ENCODE measurements at regions not wholly inside any gene's neighbourhood (a gene's known extent, or its start where the extent isn't known, plus 50 kb on each side); places are given as distances from the start of the nearest gene placed in this dataset.
A peak's percentile ranks its signal among the peaks of the same experiment; 100 is the strongest.

DNA sequence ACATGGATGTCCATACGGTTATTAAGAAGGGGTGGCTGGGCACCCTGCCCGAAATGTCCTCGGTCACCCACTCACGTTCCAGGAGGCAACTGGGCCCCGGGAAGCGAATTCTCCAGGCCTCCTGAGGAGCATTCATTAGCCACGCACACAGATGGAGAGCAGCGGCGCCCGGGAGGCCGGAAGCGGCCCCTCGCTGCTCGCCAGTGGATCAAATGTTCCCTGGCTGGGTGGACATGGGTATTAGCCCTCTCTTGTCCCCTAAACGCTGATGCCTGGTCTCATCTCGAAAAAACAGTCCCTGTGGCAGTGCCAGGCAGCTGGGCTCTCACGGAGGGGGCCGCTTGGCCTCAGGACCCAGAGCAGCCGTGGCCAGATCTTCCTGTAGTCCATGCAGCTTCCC lies 59.0 kb upstream of the DLK1 start:
- Histone ChIP-seq H3K36me3 (ENCODE audit: insufficient read depth, low read length) (no peaks in the 10 kb centered on the region), H3K27me3 (ENCODE audit: insufficient read depth, low read length) (peaks cover 9% of the 10 kb centered on the region), H3K4me1 (ENCODE audit: insufficient read depth, low read length) (peaks cover 7% of the 10 kb centered on the region), H3K9me3 (ENCODE audit: insufficient read depth, low read depth, low read length) (no peaks in the 10 kb centered on the region), H3K27ac (ENCODE audit: low read depth, low read length) (no peak overlapping the region), H3K4me3 (ENCODE audit: low read length) (no peak overlapping the region), H3K9ac (ENCODE audit: low read depth, low read length) (no peak overlapping the region)
- WGBS: 89% methylated on average over 19 of the region's 19 CpGs

DNA sequence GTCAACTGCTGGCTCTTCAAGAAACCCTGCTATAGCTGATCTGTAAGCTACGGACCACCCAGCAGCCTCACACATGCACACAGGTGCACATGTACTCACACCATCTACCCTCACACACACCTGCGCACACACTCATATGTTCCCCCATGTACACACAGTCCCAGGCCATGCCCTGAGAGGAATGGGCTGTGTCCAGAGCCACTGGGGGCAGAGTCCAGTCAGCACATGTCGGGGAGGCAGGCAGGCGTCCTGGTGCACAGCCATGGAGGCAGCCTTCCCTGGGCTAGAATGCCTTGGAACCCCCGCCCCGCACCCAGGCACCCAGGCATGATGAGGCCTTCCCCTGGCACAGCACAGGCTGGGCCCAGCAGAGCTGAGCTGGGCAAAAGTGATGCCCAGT lies 58.3 kb upstream of the DLK1 start:
- Histone ChIP-seq H3K4me3 (ENCODE audit: low read length) (no peak overlapping the region), H3K27ac (ENCODE audit: low read depth, low read length) (no peak overlapping the region)

DNA sequence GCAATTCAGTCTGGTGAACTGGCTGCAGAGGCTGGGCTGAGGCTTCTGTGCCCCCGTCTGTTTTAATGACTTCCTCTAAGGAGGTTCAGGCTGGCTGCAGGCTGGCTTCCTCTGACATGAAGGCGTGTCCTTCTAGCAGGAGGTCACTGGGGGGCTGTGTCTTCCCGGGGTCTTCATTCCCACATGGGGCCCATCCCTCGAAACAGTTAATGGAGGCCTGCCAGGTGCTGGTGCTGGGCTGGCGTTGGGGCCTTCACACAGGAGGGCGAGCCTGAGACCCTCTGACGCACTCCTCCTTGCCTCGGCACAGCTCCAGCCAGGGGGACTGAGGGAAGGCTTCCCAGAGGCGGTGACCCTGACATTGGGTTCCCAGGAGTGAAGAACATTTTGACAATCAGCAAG lies 57.7 kb upstream of the DLK1 start:
- Histone ChIP-seq H3K9me3 (ENCODE audit: insufficient read depth, low read depth, low read length) (no peaks in the 10 kb centered on the region), H3K4me3 (ENCODE audit: low read length) (no peak overlapping the region), H3K27me3 (ENCODE audit: insufficient read depth, low read length) (peaks cover 21% of the 10 kb centered on the region), H3K36me3 (ENCODE audit: insufficient read depth, low read length) (no peaks in the 10 kb centered on the region), H3K4me1 (ENCODE audit: insufficient read depth, low read length) (peaks cover 18% of the 10 kb centered on the region), H3K27ac (ENCODE audit: low read depth, low read length) (no peak overlapping the region), H3K9ac (ENCODE audit: low read depth, low read length) (no peak overlapping the region)
- 84% methylated on average over 9 of the region's 9 CpGs for WGBS

More for the DNA sequence above, 58.3 kb upstream of the DLK1 start:
- Histone ChIP-seq H3K27me3 (ENCODE audit: insufficient read depth, low read length) (peaks cover 14% of the 10 kb centered on the region), H3K36me3 (ENCODE audit: insufficient read depth, low read length) (no peaks in the 10 kb centered on the region), H3K9me3 (ENCODE audit: insufficient read depth, low read depth, low read length) (no peaks in the 10 kb centered on the region), H3K9ac (ENCODE audit: low read depth, low read length) (no peak overlapping the region), H3K4me1 (ENCODE audit: insufficient read depth, low read length) (peaks cover 14% of the 10 kb centered on the region)
- WGBS: 94% methylated on average over 6 of the region's 6 CpGs

DNA sequence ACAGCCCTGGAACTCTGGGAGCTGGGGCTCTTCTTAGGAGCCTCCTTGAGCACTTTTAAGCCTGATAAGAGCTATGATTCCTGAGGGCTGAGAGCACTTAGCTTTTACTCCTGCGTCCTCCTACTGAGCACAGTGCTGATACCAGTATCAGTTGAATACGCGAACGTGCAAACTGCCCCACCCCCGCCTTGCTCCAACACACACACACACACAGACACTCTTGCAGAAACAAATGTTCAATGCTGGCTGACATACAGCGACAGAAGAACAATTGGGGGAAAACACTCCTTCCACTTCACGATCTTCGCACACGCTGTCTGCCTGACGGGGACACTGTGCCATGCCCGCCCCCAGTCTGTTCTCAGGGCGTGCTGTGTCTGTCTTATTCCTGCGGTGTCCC lies 57.2 kb upstream of the DLK1 start:
- WGBS: 78% methylated on average over 13 of the region's 13 CpGs
- Histone ChIP-seq H3K27ac (ENCODE audit: low read depth, low read length) (no peak overlapping the region), H3K27me3 (ENCODE audit: insufficient read depth, low read length) (peaks cover 22% of the 10 kb centered on the region), H3K36me3 (ENCODE audit: insufficient read depth, low read length) (no peaks in the 10 kb centered on the region), H3K4me3 (ENCODE audit: low read length) (no peak overlapping the region), H3K4me1 (ENCODE audit: insufficient read depth, low read length) (peaks cover 18% of the 10 kb centered on the region), H3K9ac (ENCODE audit: low read depth, low read length) (no peak overlapping the region), H3K9me3 (ENCODE audit: insufficient read depth, low read depth, low read length) (no peaks in the 10 kb centered on the region)

GRCh38 chr14:100670017-100670752 lies 56.5 kb upstream of the DLK1 start:
- H3K27me3 ChIP-seq (ENCODE audit: insufficient read depth, low read length): peaks cover 22% of the 10 kb centered on the region
- H3K27ac ChIP-seq (ENCODE audit: low read depth, low read length): no peak overlapping the region
- H3K4me1 ChIP-seq (ENCODE audit: insufficient read depth, low read length): peaks cover 18% of the 10 kb centered on the region
- no peaks in the 10 kb centered on the region for H3K9me3 ChIP-seq (ENCODE audit: insufficient read depth, low read depth, low read length)
- H3K4me3 ChIP-seq (ENCODE audit: low read length): no peak overlapping the region
- no peaks in the 10 kb centered on the region for H3K36me3 ChIP-seq (ENCODE audit: insufficient read depth, low read length)
- no peak overlapping the region for H3K9ac ChIP-seq (ENCODE audit: low read depth, low read length)
- WGBS: 91% methylated on average over 11 of the region's 11 CpGs

- no peak overlapping the region for H3K27ac ChIP-seq (ENCODE audit: low read depth, low read length)
- H3K9me3 ChIP-seq (ENCODE audit: insufficient read depth, low read depth, low read length): no peaks in the 10 kb centered on the region
- H3K27me3 ChIP-seq (ENCODE audit: insufficient read depth, low read length): peaks cover 22% of the 10 kb centered on the region
- no peaks in the 10 kb centered on the region for H3K36me3 ChIP-seq (ENCODE audit: insufficient read depth, low read length)
- H3K4me1 ChIP-seq (ENCODE audit: insufficient read depth, low read length): peaks cover 22% of the 10 kb centered on the region
- no peak overlapping the region for H3K9ac ChIP-seq (ENCODE audit: low read depth, low read length)
- no peak overlapping the region for H3K4me3 ChIP-seq (ENCODE audit: low read length)
- WGBS: 89% methylated on average over 4 of the region's 7 CpGs
Observed at GRCh38 chr14:100670753-100671049, 56.0 kb upstream of the DLK1 start.

DNA sequence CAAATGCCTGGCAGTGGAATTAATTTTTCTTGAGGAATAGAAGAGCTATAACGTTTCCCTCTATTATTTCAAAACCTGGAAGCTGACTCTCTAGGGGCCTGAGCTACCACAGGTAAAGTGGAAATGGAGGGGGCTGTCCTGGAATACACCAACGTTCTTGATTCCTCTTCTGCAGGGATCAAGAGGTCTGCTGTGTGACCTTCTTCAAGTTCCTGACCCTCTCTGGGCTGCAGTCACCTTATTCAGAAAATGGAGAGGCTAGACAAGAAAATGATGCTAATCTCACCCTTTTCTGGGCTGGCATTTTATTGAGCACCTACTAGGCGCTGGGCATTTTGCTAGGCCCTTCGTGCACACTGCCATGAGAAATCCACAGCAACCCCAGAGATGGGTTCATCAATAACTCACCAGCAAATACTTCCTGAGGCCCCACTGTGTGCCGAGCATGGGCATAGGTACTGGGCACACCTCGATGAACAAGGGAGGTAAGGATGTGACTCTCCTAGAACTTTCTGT lies 55.2 kb upstream of the DLK1 start:
- WGBS: 91% methylated on average over 5 of the region's 6 CpGs
- H3K36me3 ChIP-seq (ENCODE audit: insufficient read depth, low read length): no peaks in the 10 kb centered on the region
- H3K9me3 ChIP-seq (ENCODE audit: insufficient read depth, low read depth, low read length): no peaks in the 10 kb centered on the region
- no peak overlapping the region for H3K4me3 ChIP-seq (ENCODE audit: low read length)
- H3K27ac ChIP-seq (ENCODE audit: low read depth, low read length): no peak overlapping the region
- H3K27me3 ChIP-seq (ENCODE audit: insufficient read depth, low read length): peaks cover 22% of the 10 kb centered on the region
- H3K4me1 ChIP-seq (ENCODE audit: insufficient read depth, low read length): peaks cover 19% of the 10 kb centered on the region
- H3K9ac ChIP-seq (ENCODE audit: low read depth, low read length): no peak overlapping the region

GRCh38 chr14:100671906-100672305 lies 54.8 kb upstream of the DLK1 start:
- no peaks in the 10 kb centered on the region for H3K36me3 ChIP-seq (ENCODE audit: insufficient read depth, low read length)
- H3K4me1 ChIP-seq (ENCODE audit: insufficient read depth, low read length): peaks cover 17% of the 10 kb centered on the region
- no peak overlapping the region for H3K9ac ChIP-seq (ENCODE audit: low read depth, low read length)
- H3K9me3 ChIP-seq (ENCODE audit: insufficient read depth, low read depth, low read length): no peaks in the 10 kb centered on the region
- WGBS: 83% methylated on average over 5 of the region's 5 CpGs
- H3K4me3 ChIP-seq (ENCODE audit: low read length): no peak overlapping the region
- H3K27me3 ChIP-seq (ENCODE audit: insufficient read depth, low read length): peaks cover 22% of the 10 kb centered on the region
- H3K27ac ChIP-seq (ENCODE audit: low read depth, low read length): no peak overlapping the region

DNA sequence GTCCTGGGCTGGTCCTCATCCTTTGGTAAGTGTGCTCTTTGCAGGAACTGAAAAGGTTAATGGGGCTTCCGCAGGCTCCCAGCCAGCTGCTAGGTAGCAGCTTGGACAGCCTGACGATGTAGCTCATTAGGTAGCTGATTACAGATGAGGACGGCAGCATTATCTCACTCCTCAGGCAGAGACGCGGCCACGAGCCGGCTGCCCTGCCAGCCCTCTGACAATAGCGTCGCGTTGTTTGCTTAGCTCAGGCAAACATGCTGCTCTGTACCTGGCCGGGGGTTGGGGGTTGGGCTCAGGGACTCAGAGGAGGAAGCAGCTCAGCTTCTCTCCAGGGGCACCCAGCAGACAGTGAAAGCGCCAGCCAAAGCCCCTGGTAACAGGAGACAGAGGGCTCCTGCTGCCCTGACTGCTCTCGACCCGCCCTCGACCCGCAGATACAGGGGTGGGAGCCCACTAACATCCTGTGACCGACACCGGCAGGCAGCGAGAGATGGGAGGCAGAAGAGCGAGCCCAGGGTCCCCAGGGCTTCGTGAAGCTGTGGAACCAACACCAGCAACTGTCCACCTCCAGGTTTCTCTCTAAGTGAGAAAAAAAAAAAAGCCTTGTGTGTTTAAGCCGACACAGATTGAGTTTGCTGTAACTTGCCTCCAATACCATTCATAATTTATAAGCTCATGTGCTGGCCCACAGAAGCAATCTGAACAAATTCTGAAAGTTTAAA lies 53.4 kb upstream of the DLK1 start:
- no peaks in the 10 kb centered on the region for H3K9me3 ChIP-seq (ENCODE audit: insufficient read depth, low read depth, low read length)
- H3K36me3 ChIP-seq (ENCODE audit: insufficient read depth, low read length): no peaks in the 10 kb centered on the region
- H3K4me3 ChIP-seq (ENCODE audit: low read length): peak overlapping the region; percentile 7; the same call in 1 of the 2 replicates
- H3K27me3 ChIP-seq (ENCODE audit: insufficient read depth, low read length): peaks cover 22% of the 10 kb centered on the region
- 18% methylated on average over 22 of the region's 22 CpGs for WGBS
- H3K4me1 ChIP-seq (ENCODE audit: insufficient read depth, low read length): peaks cover 19% of the 10 kb centered on the region
- no peak overlapping the region for H3K9ac ChIP-seq (ENCODE audit: low read depth, low read length)
- H3K27ac ChIP-seq (ENCODE audit: low read depth, low read length): no peak overlapping the region

- Histone ChIP-seq H3K9ac (ENCODE audit: low read depth, low read length) (no peak overlapping the region), H3K4me3 (ENCODE audit: low read length) (no peak overlapping the region), H3K27me3 (ENCODE audit: insufficient read depth, low read length) (peaks cover 22% of the 10 kb centered on the region), H3K9me3 (ENCODE audit: insufficient read depth, low read depth, low read length) (no peaks in the 10 kb centered on the region), H3K36me3 (ENCODE audit: insufficient read depth, low read length) (no peaks in the 10 kb centered on the region), H3K4me1 (ENCODE audit: insufficient read depth, low read length) (peaks cover 19% of the 10 kb centered on the region), H3K27ac (ENCODE audit: low read depth, low read length) (no peak overlapping the region)
- 96% methylated on average over 3 of the region's 3 CpGs for WGBS
Observed at GRCh38 chr14:100673807-100674154, 52.9 kb upstream of the DLK1 start.

- WGBS: 78% methylated on average over 5 of the region's 5 CpGs
- Histone ChIP-seq H3K36me3 (ENCODE audit: insufficient read depth, low read length) (no peaks in the 10 kb centered on the region), H3K4me3 (ENCODE audit: low read length) (no peak overlapping the region), H3K27me3 (ENCODE audit: insufficient read depth, low read length) (peaks cover 22% of the 10 kb centered on the region), H3K9me3 (ENCODE audit: insufficient read depth, low read depth, low read length) (no peaks in the 10 kb centered on the region), H3K27ac (ENCODE audit: low read depth, low read length) (no peak overlapping the region), H3K9ac (ENCODE audit: low read depth, low read length) (no peak overlapping the region), H3K4me1 (ENCODE audit: insufficient read depth, low read length) (peaks cover 19% of the 10 kb centered on the region)
Observed at GRCh38 chr14:100674428-100674827, 52.3 kb upstream of the DLK1 start.
